GM18519 (cell line): ENCODE measurements at regions not wholly inside any gene's neighbourhood (a gene's known extent, or its start where the extent isn't known, plus 50 kb on each side); places are given as distances from the start of the nearest gene placed in this dataset.
A peak's percentile ranks its signal among the peaks of the same experiment; 100 is the strongest.
"Not testable (repeated sequence)": the region's sequence is repeated elsewhere in the genome, so short reads cannot be mapped to it uniquely, and the experiment has no call there.

Experiments used
- ATAC-seq: cut with Tn5 transposase; IDR thresholded peaks from one replicate; pipeline ENCODE4 v1.9.1; 2021; ENCODE audit warnings: mild to moderate bottlenecking, moderate library complexity; ENCODE audit not compliant: unreplicated experiment, low FRiP score

DNA sequence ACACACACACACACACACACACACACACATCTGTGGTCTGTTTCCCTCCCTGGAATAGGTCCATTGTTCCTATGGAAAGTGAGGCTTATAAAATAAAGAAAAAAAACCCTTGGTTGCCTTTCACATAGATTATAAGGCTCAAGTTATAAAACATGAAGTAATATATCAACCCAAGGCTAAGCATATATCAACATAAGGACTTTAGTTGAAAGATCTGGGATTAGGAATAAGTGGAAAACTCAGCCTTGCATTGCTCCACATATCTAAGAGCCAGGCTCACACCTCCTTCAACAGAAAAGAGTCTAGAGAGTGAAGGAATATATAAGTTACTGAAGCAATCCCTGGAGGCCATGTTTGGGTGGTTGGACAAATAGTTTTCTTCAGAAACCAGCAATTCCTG lies 235.0 kb downstream of the SUCLG1 start:
- no peak for ATAC-seq

DNA sequence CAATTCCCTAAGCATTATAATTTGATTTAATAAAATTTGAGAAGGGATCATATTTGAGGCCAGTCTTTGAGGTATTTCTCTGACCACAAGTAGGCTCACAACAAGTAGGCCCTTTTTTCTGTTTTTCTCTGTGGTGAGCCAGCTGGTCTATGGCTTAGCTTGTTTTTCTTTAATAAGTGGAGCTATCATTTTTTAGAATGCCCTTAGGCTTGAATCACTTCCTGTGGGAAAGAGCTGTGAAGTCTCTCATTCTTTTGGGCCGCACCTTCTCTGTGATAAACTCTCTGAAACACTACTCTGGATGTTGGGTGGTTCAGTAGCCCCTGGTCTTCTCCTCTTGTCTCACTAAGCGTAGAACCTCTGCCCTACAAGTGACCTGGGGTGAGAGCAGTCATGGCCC lies 235.9 kb downstream of the SUCLG1 start:
- ATAC-seq = no peak

DNA sequence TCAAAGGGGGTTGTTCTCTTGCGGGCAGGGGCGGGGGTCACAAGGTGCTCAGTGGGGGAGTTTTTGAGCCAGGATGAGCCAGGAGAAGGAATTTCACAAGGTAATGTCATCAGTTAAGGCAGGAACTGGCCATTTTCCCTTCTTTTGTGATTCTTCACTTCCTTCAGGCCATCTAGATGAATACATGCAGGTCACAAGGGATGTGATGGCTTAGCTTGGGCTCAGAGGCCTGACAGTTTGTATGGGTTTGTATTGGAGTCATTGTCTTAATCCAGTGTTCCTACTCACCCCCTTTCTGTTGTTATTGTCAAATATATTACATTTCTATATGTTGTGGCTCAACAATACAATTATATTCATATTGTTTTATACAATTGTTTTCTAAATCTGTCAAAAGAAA lies 238.0 kb downstream of the SUCLG1 start:
- ATAC-seq = not testable (repeated sequence)

DNA sequence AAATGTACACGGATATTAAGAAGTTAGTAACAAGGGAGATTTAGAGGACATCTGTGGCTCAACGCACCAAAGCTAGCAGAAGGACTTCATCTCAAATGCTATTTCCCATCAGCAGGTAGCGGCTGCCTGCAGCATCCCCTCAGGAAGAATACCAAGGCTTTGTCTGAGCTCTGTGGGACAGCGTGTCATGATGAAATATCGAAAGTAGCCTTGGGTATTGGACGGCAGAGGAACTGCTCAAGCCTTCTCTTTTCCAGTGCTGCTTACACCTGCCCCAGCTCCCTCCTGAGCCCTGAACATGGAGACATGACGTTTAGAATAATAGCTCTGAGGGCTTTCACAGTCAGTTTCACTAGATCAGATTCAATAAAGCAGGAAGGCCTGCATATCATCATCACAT lies 241.6 kb downstream of the SUCLG1 start:
- no peak for ATAC-seq

DNA sequence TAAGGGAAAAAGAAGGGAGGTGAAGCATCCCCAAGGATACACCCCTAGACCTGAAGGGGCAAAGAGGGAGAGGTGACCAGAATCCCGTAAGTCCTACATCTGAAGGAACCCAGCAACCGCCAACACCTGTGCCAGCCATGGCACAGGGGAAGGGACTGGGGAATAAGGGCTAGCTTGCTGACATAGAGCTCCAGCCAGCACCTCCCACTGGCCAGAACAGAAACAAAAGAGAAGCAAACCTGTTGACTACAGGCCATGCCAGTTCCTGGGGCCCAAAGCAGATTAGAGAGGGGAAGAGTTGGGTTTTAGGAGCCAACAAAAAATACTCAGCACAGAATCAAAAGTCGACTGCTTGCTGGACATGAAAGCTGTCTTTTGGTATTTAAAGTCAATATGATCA lies 244.6 kb downstream of the SUCLG1 start:
- no peak for ATAC-seq

DNA sequence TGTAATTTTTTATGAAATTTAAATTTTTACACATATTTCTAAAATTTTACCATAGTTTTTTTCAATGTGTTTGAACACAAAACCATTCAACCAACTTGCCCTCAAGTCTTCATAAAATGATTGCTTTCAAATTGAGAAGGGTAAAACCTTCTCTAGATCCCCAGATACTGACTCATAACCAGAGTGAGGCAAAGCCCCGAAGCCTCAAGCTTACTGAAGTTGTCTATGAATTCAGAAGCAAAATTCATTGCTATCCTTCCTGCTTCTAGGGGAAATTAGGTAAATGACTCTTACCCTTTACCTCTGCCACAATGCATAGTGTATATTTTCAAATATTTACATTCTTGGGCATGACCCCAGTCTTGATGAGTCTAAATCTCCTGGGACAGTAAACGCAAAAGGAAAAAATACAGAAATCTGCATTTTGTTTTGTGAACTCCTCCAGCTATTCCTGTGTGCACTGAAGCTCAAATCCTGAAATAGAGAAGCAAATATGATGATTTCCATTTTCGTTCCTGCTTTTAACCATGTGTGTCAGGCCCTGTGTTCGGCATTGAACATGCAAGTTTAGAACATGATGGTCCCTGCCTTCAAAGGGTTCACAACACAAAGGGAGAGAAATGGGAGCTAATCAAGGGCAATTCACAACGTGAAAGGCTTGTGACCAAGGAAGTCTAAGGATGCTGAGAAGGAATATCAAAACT lies 246.3 kb downstream of the SUCLG1 start:
- ATAC-seq = peak; percentile 92

DNA sequence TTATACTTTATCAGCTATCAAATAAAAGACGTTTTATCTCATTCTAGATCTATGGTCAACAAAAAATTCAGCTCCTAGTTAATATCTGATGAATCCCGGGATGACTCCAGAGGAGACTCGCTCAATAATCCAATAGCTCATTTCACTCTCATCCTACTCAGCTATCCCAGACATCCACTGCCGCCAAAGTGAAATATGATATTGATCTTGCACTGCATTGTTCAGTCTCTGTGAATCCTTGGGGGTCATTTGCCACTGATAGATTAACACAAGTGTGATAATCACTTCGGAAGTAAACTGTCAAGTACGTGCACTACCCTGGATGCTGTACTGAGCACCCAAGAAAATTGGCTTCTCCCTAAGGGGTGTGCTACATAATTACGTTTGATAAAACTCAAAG lies 249.1 kb downstream of the SUCLG1 start:
- ATAC-seq = no peak

DNA sequence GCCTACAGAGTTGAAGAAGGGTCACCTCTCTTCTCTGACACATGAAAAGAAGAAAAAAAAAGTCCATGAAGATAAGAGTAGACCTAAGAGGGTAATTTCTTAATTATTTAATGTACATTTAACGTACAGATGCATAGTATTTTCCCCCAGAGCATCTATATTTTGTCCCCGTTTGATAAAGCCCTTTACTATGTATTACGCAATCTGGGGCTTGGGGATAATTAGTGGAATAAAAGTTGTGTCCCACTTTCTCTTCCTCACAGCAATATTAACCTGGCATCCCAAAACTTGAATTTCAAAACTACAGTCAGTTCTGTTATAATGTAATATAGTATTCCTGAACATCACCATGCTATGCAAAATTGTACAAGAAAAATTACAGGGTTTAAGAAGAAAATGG lies 254.1 kb downstream of the SUCLG1 start:
- ATAC-seq = no peak

DNA sequence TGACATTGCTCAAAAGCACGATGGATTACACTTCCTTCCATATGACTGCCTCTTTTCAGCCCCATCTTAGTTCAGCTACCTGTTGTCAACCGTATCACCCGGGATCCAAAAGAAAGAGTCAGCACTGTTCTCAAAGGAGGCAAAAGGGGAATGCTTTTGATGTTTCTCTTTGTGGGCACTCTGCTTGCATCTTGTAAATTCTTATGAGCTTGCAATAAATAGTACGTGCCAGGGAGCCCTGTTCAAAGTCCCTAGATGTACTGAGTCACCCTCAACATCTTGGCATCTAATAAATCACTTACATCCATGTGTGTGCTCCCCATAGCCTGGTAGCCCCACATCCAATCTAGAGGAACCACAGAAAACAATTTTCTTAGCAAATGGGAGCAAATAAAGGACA lies 256.9 kb downstream of the SUCLG1 start:
- no peak for ATAC-seq

DNA sequence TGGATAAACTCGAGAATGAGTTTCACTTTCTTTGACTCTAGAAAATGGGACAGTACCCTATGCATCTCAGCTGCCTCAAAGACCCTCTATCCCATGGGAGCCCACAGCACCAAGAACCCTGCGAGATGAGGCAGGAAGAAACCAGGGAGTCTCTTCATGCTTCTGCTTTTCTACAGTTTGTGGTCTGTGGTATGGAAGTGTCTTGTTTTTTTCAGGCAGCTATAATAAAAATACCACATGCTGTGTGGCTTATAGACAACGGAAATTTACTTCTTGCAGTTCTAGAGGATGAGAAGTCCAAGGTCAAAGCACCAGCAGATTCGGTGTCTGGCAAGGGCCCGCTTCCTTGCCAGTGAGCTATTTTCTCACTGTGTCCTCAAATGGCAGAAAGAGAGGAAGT lies 257.9 kb downstream of the SUCLG1 start:
- no peak for ATAC-seq

DNA sequence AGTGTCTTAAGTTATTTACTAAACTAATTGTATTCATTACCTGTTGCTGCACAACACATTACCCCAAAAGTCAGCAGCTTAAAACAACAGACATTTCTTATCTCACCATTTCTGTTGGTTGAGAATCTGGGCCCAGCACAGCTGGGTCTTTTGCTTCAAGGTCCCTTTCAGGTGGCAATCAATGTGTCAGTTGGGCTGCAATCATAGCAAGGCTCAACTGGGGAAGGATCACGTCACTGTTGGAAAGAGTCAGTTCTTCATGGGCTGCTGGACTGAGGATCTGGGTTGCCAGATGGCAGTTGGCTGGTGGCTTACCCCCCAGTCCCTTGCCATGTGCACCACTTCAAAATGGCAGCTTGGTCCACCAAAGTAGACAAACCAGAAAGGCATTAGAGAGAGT lies 261.2 kb downstream of the SUCLG1 start:
- ATAC-seq = no peak

DNA sequence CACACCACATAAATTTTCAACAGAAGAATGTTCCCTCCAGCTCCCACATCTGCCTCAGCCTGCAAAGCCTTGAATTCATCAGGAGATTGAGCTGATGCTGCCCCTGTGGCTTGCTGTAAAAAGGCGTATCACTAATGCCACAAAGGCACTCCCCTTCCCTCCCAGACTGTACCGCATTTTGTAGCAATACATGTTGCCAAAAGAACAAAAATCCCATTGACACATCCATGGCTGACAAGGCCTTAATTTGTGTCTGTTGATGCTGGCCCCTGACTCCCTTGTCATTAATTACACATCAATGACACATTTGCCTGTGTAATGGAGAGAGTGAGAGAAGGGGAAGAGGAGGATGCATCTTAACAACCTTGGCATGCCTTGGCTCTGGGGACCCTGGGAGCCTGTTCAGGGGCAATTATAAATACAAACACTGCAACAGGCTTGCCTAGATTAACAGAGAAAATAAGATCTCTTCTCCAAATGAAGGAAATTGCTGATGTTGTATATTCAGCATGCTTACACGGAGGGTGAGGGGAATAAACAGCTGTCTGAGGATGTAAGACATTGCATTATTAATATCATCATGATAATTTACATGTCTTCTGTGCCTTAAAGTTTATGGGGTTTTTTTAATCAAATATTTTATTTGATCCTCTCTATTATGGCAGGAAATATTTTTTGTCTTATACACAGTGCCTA lies 264.0 kb downstream of the SUCLG1 start:
- no peak for ATAC-seq

DNA sequence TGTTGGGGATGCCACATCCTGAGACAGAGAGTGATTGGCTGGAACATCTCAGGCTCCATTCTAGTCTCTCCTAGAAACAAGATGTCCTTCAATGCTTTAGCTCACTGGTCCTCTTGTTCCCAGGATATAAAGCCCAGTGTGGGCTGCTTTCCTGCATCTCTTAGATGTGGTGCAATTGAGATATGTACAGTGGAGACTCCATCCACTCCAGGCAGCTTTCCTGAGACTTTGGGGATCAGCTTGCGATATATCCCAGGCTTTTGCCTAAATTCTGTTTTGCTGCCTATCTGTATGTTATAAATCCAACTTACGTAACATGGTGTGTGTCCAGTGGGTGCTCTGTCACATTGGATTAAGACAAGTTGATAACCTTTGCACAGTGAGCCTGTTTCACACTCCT lies 264.9 kb downstream of the SUCLG1 start:
- ATAC-seq = no peak

DNA sequence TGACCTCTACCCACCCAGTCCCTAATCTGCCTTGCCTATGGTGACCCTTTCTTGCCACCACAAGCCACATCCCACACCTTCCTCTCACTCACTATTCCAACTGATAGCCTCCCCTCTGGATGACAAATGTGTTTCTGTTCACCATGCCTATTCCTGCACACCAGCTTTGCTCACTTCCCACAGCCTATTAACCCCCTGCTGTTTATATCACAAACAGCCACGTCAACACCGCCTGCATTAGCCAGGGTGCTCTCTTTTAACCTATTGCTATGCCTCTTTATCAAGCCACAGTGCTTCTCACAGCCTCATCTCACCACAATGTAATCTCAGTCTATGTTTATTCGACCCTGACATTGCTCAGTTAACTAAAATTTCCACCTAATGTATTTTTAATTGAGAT lies 271.8 kb downstream of the SUCLG1 start:
- no peak for ATAC-seq

DNA sequence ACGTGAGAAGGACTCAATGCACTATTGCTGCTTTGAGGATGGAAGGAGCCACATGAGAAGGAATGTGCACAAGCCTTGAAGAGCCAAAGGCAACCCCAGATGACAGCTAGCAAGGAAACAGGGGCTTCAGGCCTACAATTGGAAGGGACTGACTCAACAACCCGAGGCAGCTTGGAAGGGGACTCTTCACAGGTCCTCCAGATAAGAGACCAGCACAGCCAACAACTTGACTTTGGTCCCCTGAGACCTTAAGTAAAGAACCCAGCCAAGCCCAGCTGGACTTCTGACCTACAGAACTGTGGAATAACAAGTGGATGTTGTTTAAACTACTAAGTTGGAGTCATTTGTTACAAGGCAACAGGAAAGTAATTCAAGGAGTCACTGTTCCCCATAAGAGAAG lies 277.2 kb downstream of the SUCLG1 start:
- ATAC-seq = no peak

DNA sequence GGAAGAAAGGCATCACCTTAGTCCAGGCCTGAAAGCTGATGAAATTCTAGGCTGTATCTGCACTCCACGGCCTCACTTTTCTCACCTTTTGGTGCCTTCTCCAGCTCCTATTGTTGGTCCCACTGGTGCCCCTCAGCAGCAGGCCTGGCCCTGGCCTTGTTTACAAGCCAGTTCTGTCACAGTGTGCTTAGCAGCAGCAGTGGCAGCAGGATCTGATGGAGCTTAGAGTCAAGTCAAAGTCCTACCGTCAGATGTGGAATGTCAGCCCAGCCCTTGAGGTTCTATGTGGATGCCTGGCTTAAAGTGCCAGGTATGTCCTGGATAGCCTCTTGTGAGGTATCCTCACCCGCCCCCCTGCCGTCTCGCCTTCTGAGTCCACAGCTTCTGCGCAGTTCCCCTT lies 281.3 kb downstream of the SUCLG1 start:
- no peak for ATAC-seq

DNA sequence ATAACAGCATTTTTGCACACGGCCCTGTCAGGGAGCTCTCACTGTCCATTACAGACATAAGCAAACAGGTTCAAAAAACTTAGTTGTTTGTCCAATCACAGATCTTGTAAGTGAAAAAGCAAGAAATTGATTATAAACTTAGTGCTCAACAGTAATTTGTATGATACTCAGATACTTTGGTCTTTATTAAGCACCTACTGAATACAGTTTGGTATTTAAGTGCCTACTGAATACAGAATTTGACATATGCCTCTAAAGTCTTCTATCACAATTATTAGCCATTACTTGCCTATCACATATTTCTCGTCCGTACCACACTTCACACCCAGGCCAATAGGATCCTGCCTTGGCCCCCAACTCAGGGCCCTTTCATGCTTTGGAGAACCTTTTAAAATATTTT lies 283.1 kb downstream of the SUCLG1 start:
- ATAC-seq = no peak

DNA sequence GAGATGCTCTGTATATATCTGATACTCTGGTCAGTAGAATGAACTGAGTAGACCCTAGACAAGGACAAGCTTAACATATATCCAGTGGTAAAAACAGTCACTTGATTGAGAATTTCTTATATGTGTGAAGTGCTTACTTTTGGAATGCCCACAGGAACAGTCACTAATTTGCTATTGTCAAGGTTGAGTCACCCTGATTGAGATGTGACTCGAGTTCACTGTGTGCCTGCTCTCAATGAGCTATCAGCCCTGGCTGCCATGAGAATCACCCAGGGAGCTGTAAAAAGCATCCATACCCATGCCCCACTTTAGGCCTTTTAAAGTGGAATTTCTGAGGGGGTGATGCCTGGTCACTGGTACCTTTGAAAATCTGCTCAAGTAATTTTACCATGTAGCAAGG lies 283.7 kb downstream of the SUCLG1 start:
- ATAC-seq = no peak

DNA sequence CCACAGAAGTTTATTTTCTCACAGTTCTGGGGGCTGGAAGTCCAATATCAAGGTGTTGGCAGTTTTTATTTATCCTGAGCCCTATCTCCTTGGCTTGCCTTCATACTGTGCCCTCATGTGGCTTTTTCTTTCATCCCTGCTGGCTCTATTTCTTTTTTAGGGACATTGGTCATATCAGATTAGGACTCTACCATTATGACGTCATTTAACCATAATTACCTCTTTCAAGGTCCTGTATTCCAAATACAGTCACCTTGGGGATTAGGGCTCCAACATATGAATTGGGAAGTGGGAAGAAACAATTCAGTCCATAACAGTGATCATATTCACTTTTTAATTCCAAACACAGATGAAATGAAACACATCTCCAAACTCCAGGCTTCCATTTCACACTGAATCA lies 286.0 kb downstream of the SUCLG1 start:
- ATAC-seq = no peak

DNA sequence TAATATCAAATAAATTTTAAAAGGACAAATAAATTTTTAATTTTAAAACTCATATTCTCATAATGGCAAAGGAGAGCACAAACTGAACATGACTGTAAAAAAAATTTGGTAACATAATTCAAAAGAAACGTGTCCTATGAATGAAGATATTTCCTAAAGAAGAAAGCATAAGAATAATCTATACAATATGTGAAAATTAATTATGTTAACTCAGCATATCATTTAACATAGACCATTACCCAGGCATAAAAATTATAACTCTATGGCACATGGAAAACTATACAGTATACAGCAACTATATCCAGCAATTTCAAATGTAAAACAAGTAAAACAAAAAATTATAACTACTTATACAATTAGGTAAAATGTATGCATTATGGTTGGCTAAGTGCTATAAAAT lies 288.1 kb downstream of the SUCLG1 start:
- no peak for ATAC-seq

DNA sequence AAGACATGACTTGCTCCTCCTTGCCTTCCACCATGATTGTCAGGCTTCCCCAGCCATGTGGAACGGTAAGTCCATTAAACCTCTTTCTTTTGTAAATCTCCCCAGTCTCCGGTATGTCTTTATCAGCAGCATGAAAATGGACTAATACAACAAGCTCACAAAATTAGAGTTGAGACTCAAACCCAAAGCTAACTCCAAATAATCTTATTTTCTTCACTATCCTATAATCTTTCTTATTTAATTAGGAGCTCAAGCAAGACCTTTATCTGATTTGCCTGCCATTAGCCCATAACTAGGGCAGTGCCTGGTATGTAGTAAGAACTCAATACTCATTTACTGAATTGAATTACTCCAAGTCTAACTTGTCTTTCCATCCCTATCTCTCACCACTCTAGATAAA lies 289.2 kb downstream of the SUCLG1 start:
- no peak for ATAC-seq

DNA sequence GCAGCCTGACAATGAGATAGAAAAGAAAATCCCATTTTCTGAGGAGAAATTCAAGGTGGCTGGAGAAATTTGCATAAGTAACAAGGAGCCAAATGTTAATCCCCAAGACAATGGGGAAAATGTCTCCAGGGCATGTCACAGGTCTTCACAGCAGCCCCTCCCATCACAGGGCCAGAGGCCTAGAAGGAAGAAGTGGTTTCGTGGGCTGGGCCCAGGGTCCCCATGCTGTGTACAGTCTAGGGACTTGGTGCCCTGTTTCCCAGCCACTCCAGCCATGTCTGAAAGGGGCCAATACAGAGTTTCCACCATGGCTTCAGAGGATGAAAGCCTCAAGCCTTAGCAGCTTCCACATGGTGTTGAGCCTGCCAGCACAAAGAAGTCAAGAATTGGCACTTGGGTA lies 290.5 kb downstream of the SUCLG1 start:
- not testable (repeated sequence) for ATAC-seq
